Sigmoid colon (tissue), 4 donors: ENCODE measurements at regions not wholly inside any gene's neighbourhood (a gene's known extent, or its start where the extent isn't known, plus 50 kb on each side); places are given as distances from the start of the nearest gene placed in this dataset.

Experiments
- EP300 ChIP-seq, 4 donors: sonication (generic); formaldehyde crosslinking; IDR thresholded peaks; one replicate each; pipeline ENCODE4 v1.6.1; 2017; ENCODE audit warnings: antibody characterized with exemption in 4 of 4
- POLR2A ChIP-seq, 2 donors: fragments of 450-650 bp; IDR thresholded peaks; one replicate each; pipeline ENCODE4 v1.6.1; 2016; ENCODE audit warnings: antibody characterized with exemption in 2 of 2, mild to moderate bottlenecking in 2 of 2, moderate library complexity in 2 of 2
- POLR2AphosphoS5 ChIP-seq, 4 donors: sonication (generic); formaldehyde crosslinking; IDR thresholded peaks; one replicate each; pipeline ENCODE4 v1.6.1; 2017; ENCODE audit warnings: antibody characterized with exemption in 4 of 4
- TF ChIP-seq, protein P1 (sequence below), 4 experiments: fragments of 450-650 bp in 3 of 4; fragments of 200-600 bp in 1 of 4; IDR thresholded peaks; one replicate each; pipeline ENCODE4 v1.5.1; 2016 to 2019; ENCODE audit warnings: antibody characterized with exemption in 4 of 4, mild to moderate bottlenecking in 3 of 4, moderate library complexity in 2 of 4

DNA sequence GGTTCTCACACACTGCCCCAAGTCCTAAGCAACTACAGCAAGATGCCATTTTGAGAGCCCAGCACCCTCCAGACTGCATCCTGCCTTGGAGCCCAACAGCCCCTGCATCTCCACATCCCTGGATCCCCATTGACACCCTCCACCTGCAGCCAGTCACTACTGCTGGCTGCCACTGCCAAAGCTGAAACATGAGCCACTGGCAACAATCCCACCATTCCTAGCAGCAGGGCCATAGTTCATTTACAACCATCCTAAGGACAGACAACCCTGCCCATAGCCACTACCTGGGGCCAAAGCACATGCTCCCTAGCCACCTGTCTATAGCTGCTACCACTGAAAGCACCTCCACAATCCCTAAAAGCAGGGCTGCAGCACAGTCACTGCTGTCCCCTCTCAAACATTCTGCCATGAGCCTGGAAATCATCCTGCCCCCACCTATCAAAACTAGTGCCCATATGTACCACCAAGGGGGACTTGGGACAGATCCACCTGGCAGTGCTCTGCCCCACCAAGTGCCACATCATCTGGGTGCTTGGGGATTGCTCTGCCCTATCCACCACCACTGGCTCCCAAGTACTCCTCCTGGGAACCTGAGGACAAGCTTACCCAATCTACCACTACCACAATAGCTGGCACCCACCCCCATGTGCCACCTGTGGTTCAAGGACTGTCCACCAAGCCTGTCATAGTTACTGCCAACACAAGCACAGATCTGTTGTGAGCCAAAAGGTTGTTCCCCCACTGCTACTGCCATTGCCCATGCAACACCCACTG, 138.8 kb upstream of the SOX6 start:
- TF ChIP-seq, protein P1, sequence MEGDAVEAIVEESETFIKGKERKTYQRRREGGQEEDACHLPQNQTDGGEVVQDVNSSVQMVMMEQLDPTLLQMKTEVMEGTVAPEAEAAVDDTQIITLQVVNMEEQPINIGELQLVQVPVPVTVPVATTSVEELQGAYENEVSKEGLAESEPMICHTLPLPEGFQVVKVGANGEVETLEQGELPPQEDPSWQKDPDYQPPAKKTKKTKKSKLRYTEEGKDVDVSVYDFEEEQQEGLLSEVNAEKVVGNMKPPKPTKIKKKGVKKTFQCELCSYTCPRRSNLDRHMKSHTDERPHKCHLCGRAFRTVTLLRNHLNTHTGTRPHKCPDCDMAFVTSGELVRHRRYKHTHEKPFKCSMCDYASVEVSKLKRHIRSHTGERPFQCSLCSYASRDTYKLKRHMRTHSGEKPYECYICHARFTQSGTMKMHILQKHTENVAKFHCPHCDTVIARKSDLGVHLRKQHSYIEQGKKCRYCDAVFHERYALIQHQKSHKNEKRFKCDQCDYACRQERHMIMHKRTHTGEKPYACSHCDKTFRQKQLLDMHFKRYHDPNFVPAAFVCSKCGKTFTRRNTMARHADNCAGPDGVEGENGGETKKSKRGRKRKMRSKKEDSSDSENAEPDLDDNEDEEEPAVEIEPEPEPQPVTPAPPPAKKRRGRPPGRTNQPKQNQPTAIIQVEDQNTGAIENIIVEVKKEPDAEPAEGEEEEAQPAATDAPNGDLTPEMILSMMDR (IDR thresholded peaks at IDR 0.05): no peak
- no peak for TF ChIP-seq EP300 (IDR thresholded peaks at IDR 0.05)
- no peak for TF ChIP-seq POLR2A (IDR thresholded peaks at IDR 0.05)
- no peak for TF ChIP-seq POLR2AphosphoS5 (IDR thresholded peaks at IDR 0.05)
